ENCODE measurements at regions not wholly inside any gene's neighbourhood (a gene's known extent, or its start where the extent isn't known, plus 50 kb on each side); places are given as distances from the start of the nearest gene placed in this dataset.
"Not testable (repeated sequence)": the region's sequence is repeated elsewhere in the genome, so short reads cannot be mapped to it uniquely, and the experiment has no call there.

GRCh38 chr14:83023369-83023768 is 1489.7 kb upstream of the SEL1L start:
- DNase-seq, result no peak

GRCh38 chr14:83041224-83041623 is 1507.6 kb upstream of the SEL1L start:
- no peak for DNase-seq

- no peak for DNase-seq
Observed at GRCh38 chr14:83042858-83043257, 1509.2 kb upstream of the SEL1L start.

GRCh38 chr14:83044001-83044400 is 1510.3 kb upstream of the SEL1L start:
- no peak for DNase-seq

- no peak for DNase-seq
Observed at GRCh38 chr14:83047059-83047830, 1513.6 kb upstream of the SEL1L start.

GRCh38 chr14:83053022-83053710 is 1519.5 kb upstream of the SEL1L start:
- no peak for DNase-seq

- no peak for DNase-seq
Observed at GRCh38 chr14:83058068-83058467, 1524.4 kb upstream of the SEL1L start.

GRCh38 chr14:83071888-83072501 is 1538.3 kb upstream of the SEL1L start:
- DNase-seq, result no peak

GRCh38 chr14:83085136-83085535 is 1551.5 kb upstream of the SEL1L start:
- no peak for DNase-seq

- no peak for DNase-seq
Observed at GRCh38 chr14:83085725-83086124, 1552.1 kb upstream of the SEL1L start.

- not testable (repeated sequence) for DNase-seq
Observed at GRCh38 chr14:83091991-83092956, 1558.6 kb upstream of the SEL1L start.

- no peak for DNase-seq
Observed at GRCh38 chr14:83096092-83096491, 1562.4 kb upstream of the SEL1L start.

- no peak for DNase-seq
Observed at GRCh38 chr14:83101846-83102245, 1568.2 kb upstream of the SEL1L start.

GRCh38 chr14:83118029-83118428 is 1584.4 kb upstream of the SEL1L start:
- DNase-seq, result no peak

GRCh38 chr14:83120187-83120586 is 1586.5 kb upstream of the SEL1L start:
- DNase-seq, result no peak

- no peak for DNase-seq
Observed at GRCh38 chr14:83126076-83126475, 1592.4 kb upstream of the SEL1L start.

GRCh38 chr14:83128783-83129182 is 1595.1 kb upstream of the SEL1L start:
- no peak for DNase-seq

GRCh38 chr14:83129496-83129895 is 1595.8 kb upstream of the SEL1L start:
- DNase-seq, result peak; percentile 46

- no peak for DNase-seq
Observed at GRCh38 chr14:83133981-83134645, 1600.5 kb upstream of the SEL1L start.

- DNase-seq, result no peak
Observed at GRCh38 chr14:83140756-83141155, 1607.1 kb upstream of the SEL1L start.

- DNase-seq, result no peak
Observed at GRCh38 chr14:83147006-83147405, 1613.4 kb upstream of the SEL1L start.

- DNase-seq, result no peak
Observed at GRCh38 chr14:83151571-83151970, 1617.9 kb upstream of the SEL1L start.

Data from NCI-H1048 (cell line).